ENCODE measurements at regions not wholly inside any gene's neighbourhood (a gene's known extent, or its start where the extent isn't known, plus 50 kb on each side); places are given as distances from the start of the nearest gene placed in this dataset.

DNA sequence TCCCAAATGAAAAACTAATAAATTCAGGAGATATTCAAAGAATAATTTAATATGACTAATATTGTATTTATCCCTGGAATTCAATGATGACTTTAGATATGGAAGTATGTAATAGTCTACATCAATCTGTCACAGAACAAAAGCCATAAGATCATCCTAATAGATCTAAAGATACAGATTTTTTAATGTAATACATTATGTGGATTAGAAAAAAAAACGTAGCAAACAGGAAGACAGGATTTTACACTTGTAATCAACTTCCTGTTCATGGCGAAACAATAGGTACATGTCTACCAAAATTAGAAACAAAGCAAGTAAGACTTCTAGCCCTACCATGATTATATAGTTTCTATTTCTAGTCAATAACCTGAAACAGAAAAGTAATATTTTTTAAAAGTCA is 192.2 kb downstream of the TTC32 start:
- ChIA-PET POLR2A (ENCODE audit: low non-redundant PET) (no interaction called here), CTCF (no interaction called here)
- no TSS peak for BruUV-seq (replicated peaks)
- no peak overlapping the region for H3K27ac ChIP-seq (ENCODE audit: low read depth, low read length, poor library complexity, severe bottlenecking)
- no peaks in the 10 kb centered on the region for H3K9me3 ChIP-seq (ENCODE audit: low read depth, low read length, poor library complexity, severe bottlenecking)
- no peaks in the 10 kb centered on the region for H3K27me3 ChIP-seq (replicated peaks; ENCODE audit: insufficient read depth, low read depth, low read length, poor library complexity)
- TF ChIP-seq, protein P1, sequence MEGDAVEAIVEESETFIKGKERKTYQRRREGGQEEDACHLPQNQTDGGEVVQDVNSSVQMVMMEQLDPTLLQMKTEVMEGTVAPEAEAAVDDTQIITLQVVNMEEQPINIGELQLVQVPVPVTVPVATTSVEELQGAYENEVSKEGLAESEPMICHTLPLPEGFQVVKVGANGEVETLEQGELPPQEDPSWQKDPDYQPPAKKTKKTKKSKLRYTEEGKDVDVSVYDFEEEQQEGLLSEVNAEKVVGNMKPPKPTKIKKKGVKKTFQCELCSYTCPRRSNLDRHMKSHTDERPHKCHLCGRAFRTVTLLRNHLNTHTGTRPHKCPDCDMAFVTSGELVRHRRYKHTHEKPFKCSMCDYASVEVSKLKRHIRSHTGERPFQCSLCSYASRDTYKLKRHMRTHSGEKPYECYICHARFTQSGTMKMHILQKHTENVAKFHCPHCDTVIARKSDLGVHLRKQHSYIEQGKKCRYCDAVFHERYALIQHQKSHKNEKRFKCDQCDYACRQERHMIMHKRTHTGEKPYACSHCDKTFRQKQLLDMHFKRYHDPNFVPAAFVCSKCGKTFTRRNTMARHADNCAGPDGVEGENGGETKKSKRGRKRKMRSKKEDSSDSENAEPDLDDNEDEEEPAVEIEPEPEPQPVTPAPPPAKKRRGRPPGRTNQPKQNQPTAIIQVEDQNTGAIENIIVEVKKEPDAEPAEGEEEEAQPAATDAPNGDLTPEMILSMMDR (conservative IDR thresholded peaks at IDR 0.05; ENCODE audit: low read depth, low read length), result no peak
- TF ChIP-seq EZH2 (IDR thresholded peaks at IDR 0.05; ENCODE audit: borderline replicate concordance, low read depth, low read length, poor library complexity, severe bottlenecking), result no peak
- H3K36me3 ChIP-seq (ENCODE audit: insufficient read depth, low read length, poor library complexity, severe bottlenecking), result no peaks in the 10 kb centered on the region
- H3K4me1 ChIP-seq (ENCODE audit: insufficient read depth, low read length, poor library complexity, severe bottlenecking), result no peaks in the 10 kb centered on the region
- no peak for DNase-seq (ENCODE audit: low spot score)
- H3K4me3 ChIP-seq (ENCODE audit: low read depth, low read length, poor library complexity, severe bottlenecking), result no peak overlapping the region
- intact Hi-C loops (cut with micrococcal nuclease; ENCODE audit: unreplicated experiment), result no loop called here

DNA sequence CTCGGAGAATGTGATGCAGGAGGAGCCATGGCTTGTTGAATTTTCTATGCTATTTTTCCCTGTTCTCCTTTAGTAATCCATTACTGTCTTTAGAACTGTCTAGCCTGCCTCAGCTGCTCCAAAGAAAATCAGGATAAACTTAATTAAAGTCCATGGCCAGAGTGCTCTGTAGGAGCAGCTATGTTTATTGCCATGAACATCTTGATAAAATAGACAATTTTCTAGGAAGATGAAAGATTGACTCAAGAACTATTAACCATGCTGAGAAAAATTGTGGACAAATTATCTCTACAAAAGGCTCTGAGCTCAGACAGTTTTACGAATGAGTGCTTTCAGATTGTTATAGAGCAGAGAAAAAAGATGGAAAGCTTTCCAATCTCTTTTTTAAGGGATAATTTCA is 193.0 kb downstream of the TTC32 start:
- H3K9me3 ChIP-seq (ENCODE audit: low read depth, low read length, poor library complexity, severe bottlenecking), result no peaks in the 10 kb centered on the region
- intact Hi-C loops (cut with micrococcal nuclease; ENCODE audit: unreplicated experiment), result no loop called here
- no peak overlapping the region for H3K27ac ChIP-seq (ENCODE audit: low read depth, low read length, poor library complexity, severe bottlenecking)
- no peak overlapping the region for H3K4me3 ChIP-seq (ENCODE audit: low read depth, low read length, poor library complexity, severe bottlenecking)
- H3K4me1 ChIP-seq (ENCODE audit: insufficient read depth, low read length, poor library complexity, severe bottlenecking), result no peaks in the 10 kb centered on the region
- no peaks in the 10 kb centered on the region for H3K36me3 ChIP-seq (ENCODE audit: insufficient read depth, low read length, poor library complexity, severe bottlenecking)
- ChIA-PET CTCF (no interaction called here), POLR2A (ENCODE audit: low non-redundant PET) (no interaction called here)
- TF ChIP-seq, protein P1 (conservative IDR thresholded peaks at IDR 0.05; ENCODE audit: low read depth, low read length), result no peak
- TF ChIP-seq EZH2 (IDR thresholded peaks at IDR 0.05; ENCODE audit: borderline replicate concordance, low read depth, low read length, poor library complexity, severe bottlenecking), result no peak
- no TSS peak for BruUV-seq (replicated peaks)
- no peak for DNase-seq (ENCODE audit: low spot score)
- H3K27me3 ChIP-seq (replicated peaks; ENCODE audit: insufficient read depth, low read depth, low read length, poor library complexity), result no peaks in the 10 kb centered on the region

DNA sequence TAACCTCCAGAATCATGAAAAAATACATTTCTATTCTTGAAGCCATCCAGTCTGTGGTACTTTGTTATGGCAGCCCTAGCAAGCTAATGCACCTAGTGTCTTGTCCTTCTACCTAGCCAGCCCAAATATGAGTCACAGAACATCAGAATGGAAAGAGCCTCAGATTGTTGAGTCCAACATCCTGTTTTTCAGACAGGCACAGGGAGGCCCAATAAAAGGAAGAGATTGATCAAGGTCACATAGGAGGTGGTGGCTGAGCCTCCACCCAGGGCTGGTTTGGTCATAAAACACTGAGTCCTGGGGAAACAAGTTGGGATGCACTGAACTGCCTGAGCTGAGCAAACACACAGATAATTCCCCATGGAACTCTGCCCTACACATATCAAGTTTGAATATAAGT is 195.5 kb downstream of the TTC32 start:
- no peaks in the 10 kb centered on the region for H3K4me1 ChIP-seq (ENCODE audit: insufficient read depth, low read length, poor library complexity, severe bottlenecking)
- DNase-seq (ENCODE audit: low spot score), result no peak
- intact Hi-C loops (cut with micrococcal nuclease; ENCODE audit: unreplicated experiment), result no loop called here
- no peaks in the 10 kb centered on the region for H3K9me3 ChIP-seq (ENCODE audit: low read depth, low read length, poor library complexity, severe bottlenecking)
- H3K4me3 ChIP-seq (ENCODE audit: low read depth, low read length, poor library complexity, severe bottlenecking), result no peak overlapping the region
- no TSS peak for BruUV-seq (replicated peaks)
- H3K27ac ChIP-seq (ENCODE audit: low read depth, low read length, poor library complexity, severe bottlenecking), result no peak overlapping the region
- ChIA-PET POLR2A (ENCODE audit: low non-redundant PET) (no interaction called here), CTCF (no interaction called here)
- TF ChIP-seq EZH2 (IDR thresholded peaks at IDR 0.05; ENCODE audit: borderline replicate concordance, low read depth, low read length, poor library complexity, severe bottlenecking), result no peak
- TF ChIP-seq, protein P1 (conservative IDR thresholded peaks at IDR 0.05; ENCODE audit: low read depth, low read length), result no peak
- no peaks in the 10 kb centered on the region for H3K36me3 ChIP-seq (ENCODE audit: insufficient read depth, low read length, poor library complexity, severe bottlenecking)
- H3K27me3 ChIP-seq (replicated peaks; ENCODE audit: insufficient read depth, low read depth, low read length, poor library complexity), result no peaks in the 10 kb centered on the region
